Fibroblast of the conjunctiva (primary cell): ENCODE measurements at regions not wholly inside any gene's neighbourhood (a gene's known extent, or its start where the extent isn't known, plus 50 kb on each side); places are given as distances from the start of the nearest gene placed in this dataset.
"Not testable (repeated sequence)": the region's sequence is repeated elsewhere in the genome, so short reads cannot be mapped to it uniquely, and the experiment has no call there.

ENCODE experiments used
- DNase-seq: peaks from one replicate; pipeline ENCODE4 v3.0.0-alpha.2; 2010; ENCODE audit warnings: low read depth

DNA sequence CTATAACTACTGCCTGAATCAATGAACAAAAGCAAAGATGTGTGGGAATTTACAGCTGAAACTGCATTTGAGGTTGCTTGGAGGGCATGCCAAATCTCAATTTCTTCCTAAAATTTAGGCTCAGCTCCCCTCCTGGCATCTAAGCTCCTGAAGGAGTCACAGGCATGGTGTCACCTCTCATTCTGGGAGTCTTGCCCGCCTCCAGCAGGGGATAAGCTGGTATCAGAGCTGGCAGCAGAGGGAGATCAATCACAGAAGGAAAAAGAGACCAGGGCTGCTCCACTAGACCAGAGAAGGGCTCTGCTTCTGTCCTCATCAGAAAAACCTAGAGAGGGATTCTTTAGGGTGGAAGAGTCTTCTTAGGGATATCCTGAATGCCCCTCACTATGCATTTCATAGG, 150.4 kb upstream of the SLC6A11 start:
- DNase-seq, result no peak

DNA sequence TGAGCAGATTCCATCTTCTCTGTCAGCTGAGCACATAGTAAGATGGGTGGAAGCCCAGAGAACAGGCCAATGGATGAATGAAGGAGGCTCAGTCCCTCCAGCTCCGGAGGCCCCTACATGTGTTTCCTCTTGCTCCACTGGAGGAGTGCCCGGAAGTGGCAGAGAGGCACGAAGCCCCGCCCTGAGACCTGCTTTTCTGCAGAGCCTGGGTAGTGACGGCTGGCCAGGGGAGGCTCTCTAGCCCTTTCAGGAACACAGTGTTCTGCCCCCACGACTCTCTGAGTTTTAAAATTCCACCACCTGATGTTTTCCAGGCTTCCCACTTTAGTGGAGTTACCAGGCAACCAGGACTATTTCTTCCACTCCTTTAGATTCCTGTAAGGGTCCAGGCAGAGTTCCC, 149.4 kb upstream of the SLC6A11 start:
- DNase-seq, result no peak

DNA sequence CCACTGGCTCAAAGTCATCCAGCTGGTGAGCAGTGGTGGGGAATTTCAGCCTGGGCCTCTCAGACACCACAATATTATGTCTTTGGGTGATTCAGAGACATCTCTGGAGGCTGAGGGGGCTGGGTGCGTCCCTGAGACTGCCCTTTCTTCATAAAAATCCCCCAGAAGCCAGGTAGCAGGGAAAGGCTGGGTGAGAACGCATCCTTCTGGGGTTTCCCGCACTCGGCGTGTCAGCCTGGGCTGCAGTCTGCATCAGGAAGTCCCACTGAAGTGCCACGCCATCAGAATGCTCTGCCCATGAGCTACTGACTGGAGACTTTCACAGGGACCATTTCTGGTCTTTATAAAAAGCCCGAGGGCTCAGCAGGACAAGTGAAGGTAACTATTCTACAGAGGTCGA, 148.8 kb upstream of the SLC6A11 start:
- DNase-seq, result no peak

DNA sequence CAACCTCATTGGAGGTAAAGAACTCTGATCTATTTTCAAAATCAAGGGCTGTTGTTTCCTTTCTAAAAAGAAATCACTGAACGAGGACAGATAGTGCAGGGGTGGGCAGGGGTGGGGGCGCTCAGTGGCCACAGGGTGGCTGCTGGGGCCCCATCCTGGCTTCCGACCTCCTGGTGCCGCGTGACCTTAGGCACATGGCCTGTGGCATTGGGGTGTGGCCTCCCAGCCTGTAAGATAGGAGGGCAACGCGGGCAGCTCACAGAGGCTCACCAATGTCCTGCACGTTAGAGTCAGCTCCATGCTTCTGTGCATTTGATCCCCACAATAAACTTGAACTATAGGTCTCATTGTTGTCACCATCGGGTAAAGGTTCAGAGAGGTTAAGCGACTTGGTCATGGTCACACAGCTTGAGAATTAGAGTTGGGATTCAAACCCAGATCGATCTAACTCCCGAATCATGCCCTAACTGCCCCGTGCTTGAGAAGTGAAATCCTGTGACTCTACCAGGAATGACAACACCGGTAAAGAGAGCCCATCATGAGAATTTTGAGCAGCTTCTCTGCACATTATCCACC, 148.0 kb upstream of the SLC6A11 start:
- DNase-seq, result no peak

DNA sequence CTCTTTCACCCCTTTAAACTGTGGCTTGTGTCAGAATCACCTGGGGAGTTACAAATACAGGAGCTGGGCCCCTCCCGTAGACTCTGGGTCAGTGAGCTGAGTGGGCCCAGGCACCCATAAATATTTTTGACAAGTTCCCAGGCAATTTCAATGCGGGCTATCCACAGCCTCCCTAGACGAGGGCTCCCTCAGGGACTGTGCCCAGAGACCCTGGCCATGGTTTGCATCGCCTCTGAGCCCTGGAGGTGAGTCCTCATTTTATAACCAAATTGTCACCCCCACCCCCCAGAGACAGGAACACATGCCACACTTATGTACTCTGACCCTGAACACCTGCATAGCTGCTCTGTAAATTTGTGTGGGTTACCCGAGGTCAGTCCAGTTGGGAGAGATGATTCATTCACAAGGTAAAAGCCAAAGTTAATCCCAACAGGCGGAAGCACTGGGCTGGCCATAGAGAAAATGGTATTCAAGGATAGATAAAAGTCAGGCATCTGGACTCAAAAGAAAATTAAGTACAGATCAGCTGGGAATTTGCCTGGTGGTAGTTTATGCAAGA, 146.5 kb upstream of the SLC6A11 start:
- DNase-seq, result no peak

DNA sequence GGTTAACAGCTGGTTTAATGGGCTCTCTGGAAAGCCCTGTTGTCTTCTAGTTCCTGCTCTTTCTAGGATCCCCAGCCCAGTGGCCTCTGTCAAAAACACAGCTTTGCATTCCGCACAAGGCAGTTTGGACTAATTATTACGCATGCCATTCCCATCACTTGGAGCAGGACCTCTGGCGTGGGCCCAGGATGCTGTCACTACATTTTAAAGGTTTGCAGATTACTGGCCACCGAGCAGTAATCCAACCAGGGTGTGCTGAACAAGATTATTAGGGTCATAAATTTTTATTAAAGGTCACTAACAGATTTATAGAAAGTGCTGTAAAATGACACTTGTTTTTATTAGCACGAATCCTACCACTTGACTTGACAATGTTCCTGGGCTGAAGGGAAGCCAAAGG, 143.6 kb upstream of the SLC6A11 start:
- DNase-seq, result no peak

DNA sequence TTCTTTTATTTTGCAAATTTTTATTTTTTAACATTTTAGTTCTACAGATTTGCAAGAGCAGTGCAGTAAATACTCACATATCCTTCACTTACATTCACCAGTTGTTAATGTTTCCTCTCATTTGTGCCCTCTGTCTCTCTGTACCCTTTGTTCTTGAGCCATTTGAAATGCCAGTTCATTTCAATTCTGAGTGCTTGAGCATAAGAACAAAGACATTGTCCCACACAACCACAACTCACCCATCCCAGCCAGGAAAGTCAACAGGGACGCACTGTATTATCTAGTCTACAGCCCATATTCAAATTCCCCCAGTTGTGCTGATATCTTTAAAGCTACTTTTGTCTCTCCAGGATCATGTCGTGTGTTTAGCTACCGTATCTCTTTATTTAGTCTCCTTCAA, 141.4 kb upstream of the SLC6A11 start:
- DNase-seq, result no peak

DNA sequence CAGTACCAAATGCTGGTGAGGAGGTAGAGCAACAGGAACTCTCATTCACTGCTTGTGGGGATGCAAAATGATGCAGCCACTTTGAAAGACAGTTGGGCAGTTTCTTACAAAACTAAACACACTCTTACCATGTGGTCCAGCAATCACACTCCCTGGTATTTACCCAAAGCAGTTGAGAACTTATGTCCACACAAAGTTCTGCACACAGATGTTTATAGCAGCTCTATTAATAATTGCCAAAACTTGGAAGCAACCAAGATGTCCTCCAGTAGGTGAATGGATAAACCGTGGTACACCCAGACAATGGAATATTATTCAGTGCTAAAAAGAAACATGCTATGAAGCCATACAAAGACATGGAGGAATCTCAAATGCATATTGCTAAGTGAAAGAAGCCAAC, 139.1 kb upstream of the SLC6A11 start:
- no peak for DNase-seq

DNA sequence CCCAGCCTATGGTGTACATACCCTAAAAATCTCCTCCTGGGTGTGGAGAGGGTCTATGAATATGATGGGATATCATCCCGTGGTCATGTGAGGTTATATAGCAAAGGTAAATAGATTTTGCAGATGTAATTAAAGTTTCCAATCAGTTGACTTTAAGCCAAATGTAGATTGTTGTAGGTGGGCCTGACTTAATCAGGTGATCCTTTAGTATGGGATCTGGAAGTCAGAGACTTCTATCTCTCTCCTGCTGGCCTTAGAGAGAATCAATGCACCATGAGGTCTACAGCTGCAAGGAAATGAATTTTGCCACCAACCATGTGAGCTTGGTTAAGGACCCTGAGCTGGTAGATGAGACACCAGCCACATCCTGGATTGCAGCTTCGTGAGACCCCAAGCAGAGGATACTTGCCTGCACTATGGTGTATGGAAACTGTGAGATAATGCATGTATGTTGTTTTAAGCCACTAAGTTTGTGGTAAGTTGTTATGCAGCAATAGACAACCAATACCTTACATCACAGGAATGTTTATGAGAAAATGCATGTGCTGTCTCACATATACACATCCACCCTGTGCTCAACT, 137.1 kb upstream of the SLC6A11 start:
- DNase-seq, result no peak

DNA sequence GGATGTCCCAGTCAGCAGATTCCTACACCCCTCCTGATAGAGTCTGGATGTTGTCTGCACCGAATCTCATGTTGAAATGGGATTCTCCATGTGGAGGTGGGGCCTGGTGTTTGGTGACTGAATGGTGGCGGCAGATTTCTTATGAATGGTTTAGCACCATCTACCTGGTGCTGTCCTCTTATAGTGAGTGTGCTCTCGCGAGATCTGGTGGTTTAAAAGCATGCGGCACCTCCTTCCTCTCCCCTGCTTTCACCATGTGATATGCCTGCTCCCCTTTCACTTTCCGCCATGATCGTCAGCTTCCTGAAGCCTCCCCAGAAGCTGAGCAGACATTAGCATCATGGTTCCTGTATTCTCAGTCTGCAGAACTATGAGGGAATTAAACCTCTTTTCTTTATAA, 135.2 kb upstream of the SLC6A11 start:
- no peak for DNase-seq

DNA sequence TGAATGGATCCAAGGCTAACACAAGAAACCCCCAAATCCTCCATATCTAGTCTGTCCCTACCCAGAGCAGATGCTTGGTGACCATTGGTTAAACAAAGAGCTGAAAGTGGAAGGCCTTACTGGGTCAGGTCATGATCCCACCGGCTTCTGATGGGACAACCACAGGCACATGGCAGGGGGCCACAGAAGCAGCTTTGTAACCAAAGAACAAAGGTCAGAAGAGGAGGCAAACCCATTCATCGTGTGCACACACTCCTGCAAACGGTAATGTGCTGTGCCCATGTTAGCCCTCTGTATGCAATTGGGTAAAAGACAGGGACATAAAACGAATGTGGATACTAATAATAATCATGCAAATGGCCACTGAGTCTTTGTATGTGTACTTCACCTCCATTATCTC, 133.3 kb upstream of the SLC6A11 start:
- DNase-seq, result no peak

DNA sequence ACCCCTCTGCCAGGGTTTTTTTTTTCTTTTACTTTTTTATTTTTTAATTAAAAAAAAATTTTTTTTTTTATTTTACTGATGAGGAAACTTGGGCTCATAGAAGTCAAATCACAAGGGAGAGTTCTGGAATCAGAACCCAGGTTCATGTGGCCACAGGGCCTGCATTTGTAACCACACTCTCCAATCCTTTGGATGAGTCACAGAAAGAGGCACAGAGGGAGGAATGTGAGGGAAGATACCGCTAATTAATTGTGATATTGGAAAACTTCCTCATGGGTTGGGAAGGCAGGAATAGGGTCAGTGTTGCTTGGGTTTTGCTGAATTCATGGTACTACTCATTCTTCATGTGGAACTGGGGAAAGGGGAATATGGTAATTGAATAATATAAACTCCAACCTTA, 132.9 kb upstream of the SLC6A11 start:
- DNase-seq, result no peak

DNA sequence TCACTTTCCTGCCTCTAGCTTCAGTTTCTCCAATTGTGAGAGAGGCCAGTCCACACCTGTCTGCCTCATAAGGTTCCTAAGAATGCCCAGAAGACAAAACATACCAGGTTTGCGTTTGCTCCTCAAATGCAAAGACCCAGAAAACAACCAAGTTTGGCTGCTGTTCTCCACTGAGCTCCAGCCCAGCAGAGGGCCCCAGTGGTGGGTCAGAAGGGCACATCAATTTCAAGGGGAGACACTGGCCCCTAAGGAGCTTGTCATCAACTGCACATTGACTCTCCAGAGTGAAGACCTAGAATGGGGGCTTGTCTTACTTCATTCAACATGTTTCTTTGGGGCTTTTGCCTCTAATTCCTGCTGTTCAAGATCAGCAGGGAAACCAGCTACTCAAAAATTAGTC, 127.9 kb upstream of the SLC6A11 start:
- DNase-seq, result no peak

DNA sequence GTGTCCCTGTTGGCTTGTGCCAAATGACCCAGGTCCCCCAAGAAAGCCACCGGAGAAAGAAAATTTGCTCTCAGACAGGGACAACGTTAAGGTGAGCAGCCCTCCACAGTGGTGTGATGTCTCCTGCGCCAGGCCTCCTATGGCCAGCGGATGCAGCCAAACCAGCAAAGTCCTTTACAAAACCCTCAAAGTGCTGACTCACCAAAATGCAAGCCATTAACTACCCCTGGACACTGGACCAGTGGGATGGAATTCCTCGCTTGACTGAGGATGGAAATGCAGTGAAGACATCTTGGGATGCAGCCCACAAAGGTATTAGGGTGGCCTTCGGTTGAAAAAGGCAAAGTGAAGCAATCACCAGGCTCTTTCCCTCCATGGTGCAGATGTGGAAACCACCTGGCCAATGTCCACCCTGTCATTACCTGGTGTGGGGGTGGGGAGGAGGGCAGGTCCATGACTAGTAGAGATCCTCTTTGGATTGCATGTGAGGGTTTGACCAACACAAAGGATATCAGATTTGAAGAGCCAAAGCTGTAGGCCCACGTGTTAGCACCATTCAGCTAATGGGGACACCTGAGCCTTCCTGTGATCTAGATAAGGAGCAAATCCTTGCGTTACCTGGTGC, 127.4 kb upstream of the SLC6A11 start:
- DNase-seq, result no peak

DNA sequence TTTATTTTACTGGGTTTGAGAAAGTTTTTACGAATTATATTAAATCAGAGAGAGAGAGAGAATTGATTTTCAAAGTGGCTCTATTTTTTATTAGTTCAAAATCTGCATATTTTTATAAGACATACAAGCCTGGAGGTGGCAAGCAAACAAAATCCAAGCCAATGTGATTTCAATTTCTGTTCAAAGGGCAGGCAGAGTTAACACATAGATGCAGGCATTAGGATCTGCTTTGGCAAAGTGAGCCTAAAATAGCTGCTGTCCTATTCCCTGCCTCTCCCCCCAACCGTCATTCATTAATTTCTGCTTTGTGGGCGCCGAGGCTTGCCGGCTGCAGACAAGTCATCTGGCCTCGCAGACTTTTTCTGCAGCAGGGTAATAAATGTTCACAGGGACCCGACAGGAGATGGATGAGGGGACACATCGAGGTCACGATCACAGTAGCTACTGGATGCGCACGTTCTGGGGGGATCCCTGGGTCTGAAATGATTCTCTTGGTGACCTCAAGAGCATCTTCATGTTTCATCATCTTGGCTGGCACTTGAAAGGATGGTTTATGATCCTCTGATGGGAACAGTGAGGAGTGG, 123.9 kb upstream of the SLC6A11 start:
- no peak for DNase-seq

DNA sequence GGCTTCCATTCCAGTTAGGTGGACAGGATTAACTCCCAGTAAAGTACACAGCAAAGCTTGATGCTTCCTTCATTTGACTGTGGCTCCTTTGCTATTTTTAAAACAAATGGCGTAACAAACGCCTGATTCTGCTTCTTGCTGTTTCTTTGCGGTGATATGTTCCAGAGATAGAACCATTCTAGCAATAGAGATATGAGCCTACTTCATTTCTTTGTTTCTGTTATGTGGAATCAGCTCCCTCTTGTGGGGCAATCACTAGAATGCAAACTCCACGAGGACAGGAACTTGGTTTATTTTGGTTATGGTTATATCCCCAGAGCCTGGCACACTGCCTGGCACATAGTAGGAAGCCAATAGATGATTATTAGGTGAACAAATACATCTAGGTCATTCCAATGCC, 122.6 kb upstream of the SLC6A11 start:
- no peak for DNase-seq

DNA sequence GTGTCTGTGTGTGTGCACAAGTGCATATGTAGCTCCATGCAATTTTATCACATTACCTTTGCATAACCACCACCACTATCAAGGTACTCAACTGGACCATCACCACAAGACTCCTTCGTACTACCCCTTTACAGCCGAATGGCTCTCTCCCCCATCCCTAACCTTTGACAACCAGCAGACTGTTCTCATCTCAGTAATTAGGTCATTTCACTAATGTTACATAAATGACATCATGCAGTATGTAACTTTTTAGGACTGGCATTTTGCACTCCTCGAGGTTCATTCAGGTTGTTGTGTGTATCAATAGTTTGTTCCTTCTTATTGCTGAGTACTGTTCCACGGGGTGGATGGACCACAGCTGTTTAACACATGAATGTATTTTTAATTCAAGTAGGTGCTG, 121.8 kb upstream of the SLC6A11 start:
- DNase-seq, result no peak

DNA sequence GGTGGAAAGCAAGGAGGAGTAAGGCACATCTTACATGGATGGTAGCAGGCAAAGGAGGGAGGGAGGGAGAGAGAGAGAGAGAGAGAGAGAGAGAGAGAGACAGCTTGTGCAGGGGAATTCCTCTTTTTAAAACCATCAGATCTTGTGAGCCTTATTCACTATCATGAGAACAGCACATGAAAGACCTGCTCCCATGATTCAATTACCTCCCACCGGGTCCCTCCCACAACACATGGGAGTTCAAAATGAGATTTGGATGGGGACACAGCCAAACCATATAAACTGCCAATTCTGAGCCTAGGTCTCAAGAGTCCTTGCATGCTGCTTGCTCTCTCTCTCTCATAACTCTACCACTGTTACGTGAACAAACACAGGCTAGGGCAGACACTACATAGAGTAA, 120.8 kb upstream of the SLC6A11 start:
- DNase-seq, result not testable (repeated sequence)

DNA sequence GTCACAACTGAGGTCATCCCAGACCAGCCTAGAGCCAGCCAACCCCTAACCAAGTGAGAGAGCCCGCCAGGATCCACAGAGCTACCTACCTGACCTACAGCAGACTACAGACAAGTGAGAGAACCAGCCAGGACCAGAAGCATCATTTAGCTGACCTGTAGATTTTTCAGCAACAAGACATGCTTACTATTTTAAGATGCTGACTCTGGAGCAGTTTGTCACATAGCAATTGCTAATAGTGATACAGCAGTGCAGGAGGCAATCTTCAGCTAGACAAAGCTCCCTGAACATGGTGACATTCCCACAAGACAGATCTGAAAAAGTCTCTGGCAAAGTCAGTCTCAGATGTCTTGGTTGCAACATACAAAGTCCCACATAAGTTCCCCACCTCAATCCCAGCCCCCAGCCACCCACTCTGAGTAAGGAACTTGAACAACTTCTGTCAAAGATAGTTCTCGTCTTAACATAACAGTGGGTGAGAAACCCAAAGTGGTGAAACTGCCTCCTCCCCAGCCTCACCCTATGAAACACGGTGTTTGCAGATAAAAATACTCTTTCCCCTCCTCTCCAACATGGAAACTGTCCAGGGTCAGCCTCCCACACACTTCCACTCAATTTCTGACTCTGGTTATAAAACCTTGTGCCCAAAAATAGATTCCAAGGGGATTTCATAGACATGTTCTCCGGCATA, 120.3 kb upstream of the SLC6A11 start:
- DNase-seq, result no peak

DNA sequence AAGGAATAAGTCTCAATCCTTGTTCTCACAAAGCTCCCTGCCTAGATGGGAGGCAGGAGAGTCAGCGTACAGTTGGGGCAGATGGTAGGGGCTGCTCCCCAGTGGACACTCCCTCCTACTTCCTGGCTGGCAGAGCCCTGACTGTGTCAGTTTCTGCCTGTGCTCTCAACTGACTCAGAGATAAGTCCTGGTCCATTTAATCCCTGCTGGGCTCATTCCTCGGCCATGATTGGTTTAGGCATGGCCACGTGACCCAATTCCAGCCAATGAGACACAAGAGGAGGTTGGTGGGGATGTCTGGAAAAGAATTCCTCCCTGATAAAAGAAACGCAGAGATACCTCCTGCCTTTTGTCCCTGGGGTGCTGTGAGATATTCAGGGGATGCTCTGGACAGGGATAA, 118.1 kb upstream of the SLC6A11 start:
- no peak for DNase-seq

DNA sequence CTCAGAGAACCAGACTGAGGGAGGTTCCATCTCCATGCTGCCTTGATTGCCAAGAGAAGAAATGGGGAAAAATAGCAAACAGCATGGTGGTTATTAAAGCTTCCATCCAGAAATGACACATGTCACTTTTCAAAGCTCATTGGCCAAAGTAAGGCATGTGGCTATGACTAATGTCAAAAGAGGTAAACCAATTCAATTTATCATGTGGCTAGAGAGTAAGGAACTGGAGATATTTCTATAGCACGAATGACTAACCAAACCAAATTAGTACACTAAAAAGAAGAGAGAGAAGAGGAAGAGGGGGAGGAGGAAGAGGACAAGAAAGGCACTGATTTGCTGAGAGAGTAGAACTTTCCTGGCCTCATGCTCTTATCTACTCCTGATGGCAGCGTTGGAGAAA, 115.2 kb upstream of the SLC6A11 start:
- DNase-seq, result no peak

DNA sequence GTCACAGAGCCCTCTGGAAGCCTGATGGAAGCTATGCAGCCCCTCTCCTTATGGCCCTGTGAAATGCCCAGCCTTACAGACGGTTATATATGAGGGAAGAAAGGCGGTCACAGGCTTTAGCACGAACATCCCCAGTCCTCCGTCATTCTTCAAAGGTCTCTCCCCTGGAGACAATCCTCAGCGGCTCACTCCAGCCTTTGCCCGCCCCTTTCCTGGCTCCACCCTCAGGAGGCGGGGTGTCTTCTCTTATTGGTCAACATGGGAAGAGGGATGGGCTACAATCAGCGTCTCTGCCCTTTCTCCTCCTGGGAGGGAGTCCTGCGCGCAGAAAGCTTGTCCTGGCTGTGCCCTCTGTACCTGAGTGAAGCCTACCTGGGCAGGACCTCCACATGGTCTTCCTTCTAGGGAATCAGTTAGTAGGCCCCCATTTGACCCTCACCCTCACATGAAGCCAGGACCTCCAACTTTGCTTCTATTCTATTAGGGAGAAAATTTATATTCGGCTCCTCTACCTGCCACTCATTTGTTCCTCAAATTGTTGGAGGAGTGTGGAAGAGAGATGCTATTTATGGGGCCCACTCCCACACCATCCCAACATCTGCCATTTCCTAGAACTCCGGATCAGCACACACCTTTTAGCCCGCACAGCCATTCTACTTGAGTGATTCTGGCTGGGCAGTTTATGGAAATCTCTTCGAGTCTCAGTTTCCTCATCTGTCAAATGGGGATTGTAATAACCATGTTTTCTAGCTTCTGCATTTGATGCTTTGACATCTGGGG, 112.9 kb upstream of the SLC6A11 start:
- DNase-seq, result no peak
